DMS79 (cell line): ENCODE measurements at regions not wholly inside any gene's neighbourhood (a gene's known extent, or its start where the extent isn't known, plus 50 kb on each side); places are given as distances from the start of the nearest gene placed in this dataset.

ENCODE experiments used
- DNase-seq: peaks from one replicate; lab custom pipeline; 2025; lab: John Stamatoyannopoulos, UW

GRCh38 chr5:152270096-152270495 is 135.0 kb downstream of the NMUR2 start:
- no peak for DNase-seq

- no peak for DNase-seq
These were observed 135.5 kb downstream of the NMUR2 start for GRCh38 chr5:152269533-152269932.

GRCh38 chr5:152264645-152265254 is 140.3 kb downstream of the NMUR2 start:
- no peak for DNase-seq

DNA sequence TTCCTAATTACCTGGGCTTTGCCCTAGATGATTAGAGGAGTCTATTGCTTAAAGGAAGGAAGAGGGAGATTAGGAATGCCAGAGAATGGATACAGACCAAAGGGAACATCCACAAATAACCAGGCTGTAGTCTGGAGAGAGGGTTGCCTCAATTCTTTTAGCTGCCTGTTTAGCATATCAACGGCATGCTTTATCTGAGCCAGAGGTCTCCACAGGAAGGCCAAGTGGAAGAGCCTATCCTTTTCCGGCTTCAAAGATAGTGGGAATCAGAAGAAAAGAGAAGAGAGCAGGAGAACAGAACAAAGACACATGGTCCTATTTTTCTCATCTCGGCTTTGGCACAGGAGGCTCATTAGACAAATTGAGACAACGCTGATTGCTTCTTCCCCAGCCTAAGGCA is 142.4 kb downstream of the NMUR2 start:
- DNase-seq = no peak

- no peak for DNase-seq
These were observed 144.1 kb downstream of the NMUR2 start for GRCh38 chr5:152260940-152261339.

- DNase-seq = no peak
These were observed 145.4 kb downstream of the NMUR2 start for GRCh38 chr5:152259702-152260101.

DNA sequence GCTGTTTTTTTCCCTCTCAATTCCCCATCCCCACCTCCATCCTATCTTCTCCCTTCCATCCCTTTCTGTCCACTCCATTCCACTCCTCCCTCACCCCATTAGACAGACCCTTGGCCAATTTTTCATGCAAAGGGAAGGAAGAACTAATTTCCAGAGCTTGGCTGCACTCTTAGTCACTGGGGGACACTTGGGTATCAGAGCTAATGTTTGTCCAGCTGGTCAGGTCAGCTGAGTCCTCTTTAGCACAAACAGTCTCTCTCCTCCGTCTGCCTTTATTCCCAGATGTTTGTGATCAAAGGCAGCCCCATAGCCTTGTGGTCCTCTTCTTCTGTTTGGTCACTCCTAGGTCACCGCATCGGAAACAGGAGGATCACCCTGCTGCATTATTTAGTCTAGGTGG is 148.5 kb downstream of the NMUR2 start:
- DNase-seq = no peak

GRCh38 chr5:152255411-152255810 is 149.7 kb downstream of the NMUR2 start:
- DNase-seq = no peak

DNA sequence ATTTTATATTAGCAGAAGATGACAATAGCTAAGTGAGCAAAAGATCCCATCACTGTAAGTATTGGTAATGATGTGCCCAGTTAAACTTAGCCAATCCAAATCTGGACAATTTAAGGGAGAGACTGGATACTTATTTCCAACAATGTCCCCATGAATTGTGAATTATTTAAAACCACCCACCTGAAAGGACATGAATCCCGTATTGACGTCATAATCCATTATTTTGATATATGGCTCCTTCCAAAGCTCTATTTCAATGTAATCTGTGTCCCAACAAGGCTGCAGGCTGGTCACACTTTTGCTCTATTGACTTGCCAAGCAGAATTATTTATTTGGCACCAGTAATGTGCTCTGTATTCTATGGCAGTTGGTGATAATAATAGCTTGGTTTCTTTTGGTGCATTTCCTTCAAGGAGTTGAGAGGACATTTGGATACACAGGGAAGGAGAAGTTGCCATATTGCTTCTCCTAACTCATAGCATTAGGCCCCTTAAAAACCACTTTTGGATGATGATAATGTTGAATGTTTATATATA is 157.2 kb downstream of the NMUR2 start:
- DNase-seq = no peak

DNA sequence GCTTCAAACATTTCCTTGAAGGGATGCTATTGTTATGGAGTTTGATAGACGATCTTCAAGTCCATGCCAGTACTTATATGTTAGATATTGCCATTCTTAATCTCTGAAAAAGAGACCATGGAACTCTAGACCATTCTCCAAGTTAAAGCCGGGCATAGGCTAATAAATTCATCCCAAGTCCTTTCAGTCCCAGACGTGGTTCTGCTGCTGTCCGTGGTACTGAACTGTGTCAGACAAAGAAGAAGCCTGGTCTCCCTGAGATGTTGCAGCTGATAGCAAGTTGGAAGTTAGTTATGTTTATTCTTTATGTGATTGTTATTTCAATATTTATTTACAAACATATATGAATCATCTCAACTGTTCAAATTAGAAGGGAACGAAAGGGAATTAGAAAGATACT is 158.7 kb downstream of the NMUR2 start:
- DNase-seq = no peak

DNA sequence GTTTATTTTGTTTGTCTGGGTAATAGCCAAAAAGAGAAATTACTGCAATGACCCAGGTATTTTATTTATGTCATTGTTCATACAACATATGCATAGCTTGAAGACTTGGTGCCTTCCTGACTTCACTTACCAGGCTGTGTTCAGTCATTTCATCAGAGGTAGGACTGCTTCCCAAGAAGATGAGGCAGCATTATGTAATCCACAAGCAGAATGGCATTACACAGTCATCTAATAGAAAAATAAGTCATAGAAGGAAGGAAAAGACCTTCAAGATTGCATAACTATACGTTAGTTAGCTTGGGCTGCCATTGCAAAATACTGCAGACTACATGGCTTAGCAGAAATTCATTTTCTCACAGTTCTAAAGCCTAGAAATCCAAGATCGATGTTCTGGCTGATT is 167.5 kb downstream of the NMUR2 start:
- no peak for DNase-seq

DNA sequence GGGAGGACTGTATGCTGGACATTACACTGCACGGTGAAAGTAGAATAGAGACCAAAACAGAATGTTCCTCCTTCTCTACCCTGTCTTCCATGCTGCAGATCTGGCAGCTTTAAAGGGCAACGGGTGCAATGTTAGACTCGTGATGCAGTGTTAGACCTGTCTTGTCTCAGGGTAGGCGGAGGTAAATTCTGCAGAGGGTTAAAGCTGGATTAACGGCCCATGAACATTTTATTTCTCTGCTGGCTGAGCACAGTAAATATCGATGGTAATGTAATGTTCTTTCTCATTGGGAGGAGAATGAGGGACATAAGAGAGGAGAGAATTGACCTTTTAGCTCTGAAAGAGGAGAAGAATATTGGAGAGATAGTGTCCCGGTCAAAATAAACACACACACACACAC is 178.9 kb downstream of the NMUR2 start:
- no peak for DNase-seq

- no peak for DNase-seq
These were observed 183.1 kb downstream of the NMUR2 start for GRCh38 chr5:152221721-152222629.

DNA sequence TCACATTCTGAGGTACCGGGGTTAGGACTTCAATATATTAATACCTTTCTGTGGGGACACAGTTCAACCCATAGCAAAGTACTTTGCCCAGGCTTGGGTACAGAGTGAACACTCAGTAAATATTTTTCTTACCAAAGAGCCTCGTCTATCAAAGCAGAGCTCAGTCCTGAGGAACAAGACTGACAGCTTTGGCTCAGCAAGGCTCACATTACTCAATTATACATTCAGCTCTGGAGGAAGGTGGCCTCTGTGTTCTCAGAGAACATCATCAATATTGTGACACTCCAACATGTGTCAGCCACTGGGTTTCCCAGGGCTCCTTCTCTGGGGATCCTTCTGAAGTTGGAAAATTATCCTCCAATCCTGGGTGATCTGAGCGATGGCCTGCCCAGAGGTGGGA is 186.4 kb downstream of the NMUR2 start:
- DNase-seq = no peak

GRCh38 chr5:152205804-152206203 is 199.3 kb downstream of the NMUR2 start:
- DNase-seq = no peak

- no peak for DNase-seq
These were observed 202.8 kb downstream of the NMUR2 start for GRCh38 chr5:152202321-152202720.

- DNase-seq = no peak
These were observed 211.5 kb downstream of the NMUR2 start for GRCh38 chr5:152193391-152194107.

DNA sequence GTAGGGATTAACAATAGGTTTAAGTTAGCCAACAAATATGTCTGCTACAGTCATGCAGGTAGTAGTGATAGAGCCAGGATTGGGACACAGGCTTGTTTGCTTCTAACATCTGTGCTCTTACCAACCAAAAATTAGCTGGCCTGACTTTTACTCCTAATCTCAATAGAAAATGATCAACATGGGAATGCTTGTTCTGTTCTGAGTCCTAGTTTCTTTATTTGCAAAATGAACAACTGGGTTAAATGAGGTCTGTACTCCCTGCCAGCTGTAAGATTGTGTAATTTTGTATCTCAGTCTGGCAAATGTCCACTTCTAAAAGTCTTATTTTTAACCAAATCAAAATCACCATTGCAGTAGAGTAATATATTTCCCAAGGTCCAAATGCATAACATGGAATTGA is 216.8 kb downstream of the NMUR2 start:
- no peak for DNase-seq

DNA sequence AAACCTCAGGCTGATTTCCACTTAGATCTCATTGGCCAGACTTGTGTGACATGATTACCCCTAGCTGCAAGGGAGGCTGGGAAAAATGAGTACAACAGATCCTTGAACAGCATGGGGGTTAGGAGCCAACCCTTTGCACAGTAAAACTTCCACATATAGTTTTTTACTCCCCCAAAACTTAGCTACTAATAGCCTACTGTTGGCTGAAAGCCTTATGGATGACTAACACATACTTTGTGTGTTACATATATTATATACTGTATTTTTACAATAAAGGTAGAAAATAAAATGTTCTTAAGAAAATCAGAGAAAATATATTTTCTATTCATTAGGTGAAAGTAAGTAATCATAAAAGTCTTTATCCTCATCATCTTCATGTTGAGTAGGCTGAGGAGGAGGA is 217.4 kb downstream of the NMUR2 start:
- no peak for DNase-seq

GRCh38 chr5:152185547-152186245 is 219.4 kb downstream of the NMUR2 start:
- DNase-seq = no peak

DNA sequence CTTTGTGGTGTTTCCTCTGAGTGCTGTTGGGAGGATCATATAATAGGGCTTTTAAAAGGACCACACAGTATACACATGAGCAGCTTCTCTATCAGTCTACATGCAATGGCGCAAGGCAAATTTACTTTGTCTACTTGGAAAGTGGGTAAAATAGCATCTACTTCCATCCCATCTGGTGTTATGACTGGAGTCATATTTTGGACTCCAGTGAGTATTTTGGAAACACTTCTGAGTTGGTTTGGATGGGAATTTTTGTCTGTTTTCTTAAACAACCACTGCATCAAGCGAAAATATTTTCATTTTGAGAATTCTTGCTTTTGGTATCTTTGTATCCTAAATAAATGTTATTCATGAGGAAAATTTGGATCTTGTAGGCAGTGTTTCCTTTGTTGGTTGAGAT is 220.8 kb downstream of the NMUR2 start:
- no peak for DNase-seq

GRCh38 chr5:152181461-152181860 is 223.6 kb downstream of the NMUR2 start:
- DNase-seq = no peak
